DND-41 (cell line): ENCODE measurements at regions not wholly inside any gene's neighbourhood (a gene's known extent, or its start where the extent isn't known, plus 50 kb on each side); places are given as distances from the start of the nearest gene placed in this dataset.

Source experiments
- ATAC-seq: fragments of 200-7000 bp; cut with Tn5 transposase; 3 replicates; pipeline ENCODE4 v1.9.1; 2021; ENCODE audit warnings: low read depth; ENCODE audit not compliant: insufficient read depth
- DNase-seq: peaks from one replicate; pipeline ENCODE4 v3.0.0-alpha.2; 2020
- H2AFZ ChIP-seq: 2 replicates; pipeline ENCODE4 v1.6.0; 2012; ENCODE audit warnings: low read depth, low read length
- H3K27ac ChIP-seq: 2 replicates; pipeline ENCODE4 v1.5.1; 2012; ENCODE audit warnings: low read length, inconsistent platforms
- H3K27me3 ChIP-seq: fragments of 200-600 bp; sonication (generic); 2 replicates; pipeline ENCODE4 v1.6.0; 2012; ENCODE audit warnings: low read length, mild to moderate bottlenecking, inconsistent platforms; ENCODE audit not compliant: insufficient read depth, poor library complexity
- H3K36me3 ChIP-seq: 2 replicates; pipeline ENCODE4 v1.5.1; 2012; ENCODE audit warnings: low read length, inconsistent platforms; ENCODE audit not compliant: insufficient read depth
- H3K4me1 ChIP-seq: 2 replicates; pipeline ENCODE4 v1.5.1; 2012; ENCODE audit warnings: mild to moderate bottlenecking, low read length; ENCODE audit not compliant: insufficient read depth
- H3K4me2 ChIP-seq: 2 replicates; pipeline ENCODE4 v1.6.0; 2012; ENCODE audit warnings: mild to moderate bottlenecking, moderate library complexity, low read length, inconsistent platforms; ENCODE audit not compliant: insufficient read depth
- H3K4me3 ChIP-seq, 2 experiments: fragments of 200-600 bp in 1 of 2; shearing (Covaris generic) in 1 of 2; 2 replicates each; pipeline ENCODE4 v1.5.1; 2012 to 2016; ENCODE audit warnings: inconsistent platforms in 2 of 2, low read length in 2 of 2, mild to moderate bottlenecking in 2 of 2, low read depth in 1 of 2, moderate library complexity in 1 of 2
- H3K79me2 ChIP-seq: 2 replicates; pipeline ENCODE4 v1.6.0; 2012; ENCODE audit warnings: low read length, inconsistent platforms; ENCODE audit not compliant: insufficient read depth
- H3K9ac ChIP-seq: 2 replicates; pipeline ENCODE4 v1.6.0; 2012; ENCODE audit warnings: low read depth, mild to moderate bottlenecking, inconsistent platforms, low read length, moderate library complexity
- H3K9me3 ChIP-seq: 2 replicates; pipeline ENCODE4 v1.5.1; 2012; ENCODE audit warnings: low read length, moderate library complexity, mild to moderate bottlenecking, inconsistent platforms; ENCODE audit not compliant: insufficient read depth, severe bottlenecking
- H4K20me1 ChIP-seq: 2 replicates; pipeline ENCODE4 v1.6.0; 2012; ENCODE audit warnings: low read length; ENCODE audit not compliant: insufficient read depth
- EZH2 ChIP-seq: IDR thresholded peaks from 3 replicates; pipeline ENCODE4 v1.6.1; 2012; ENCODE audit warnings: borderline replicate concordance, low read depth, mild to moderate bottlenecking, moderate library complexity, low read length, inconsistent platforms; ENCODE audit not compliant: severe bottlenecking
- TF ChIP-seq, protein P1 (sequence below): IDR thresholded peaks from 2 replicates; pipeline ENCODE4 v1.5.1; 2012; ENCODE audit warnings: borderline replicate concordance, low read length, moderate library complexity, mild to moderate bottlenecking; ENCODE audit not compliant: poor library complexity, severe bottlenecking; ENCODE audit errors: extremely low read depth

DNA sequence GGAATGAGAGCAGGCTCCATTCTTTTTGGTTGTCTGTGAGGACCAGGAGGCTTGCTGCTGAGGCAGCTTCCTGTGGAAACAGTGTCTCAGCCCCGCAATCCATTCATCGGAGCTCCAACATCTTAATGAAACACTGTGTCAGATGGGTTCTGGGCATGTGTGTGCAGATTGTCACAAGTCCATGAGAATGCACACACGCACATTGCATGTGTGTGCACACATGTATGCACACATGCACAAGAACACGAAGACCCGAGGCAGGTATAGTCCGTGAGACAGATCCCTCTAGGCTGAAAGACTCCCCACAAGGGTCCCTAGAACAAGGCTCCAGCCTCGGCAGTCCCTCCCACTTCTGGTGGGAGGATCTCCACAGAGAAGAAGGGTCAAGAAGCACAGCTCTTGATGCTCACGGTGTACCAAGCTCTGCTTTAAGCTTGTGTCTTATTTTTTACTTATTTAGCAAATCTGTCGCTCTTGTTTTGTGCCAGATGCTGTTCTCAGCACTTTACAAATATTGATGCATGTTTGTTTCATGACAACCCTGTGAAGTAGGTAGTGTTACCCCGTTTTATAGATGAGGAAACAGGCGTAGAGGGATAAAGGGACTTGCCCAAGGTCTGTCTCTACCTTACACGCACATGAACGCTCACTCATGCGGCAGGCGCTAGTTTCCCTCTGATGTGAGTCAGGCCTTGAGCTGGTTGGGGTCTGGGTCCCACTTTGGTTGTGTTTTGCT is 213.1 kb downstream of the SEC14L1 start:
- Histone ChIP-seq H3K27me3 (no peaks in the 10 kb centered on the region), H2AFZ (no peak overlapping the region), H3K27ac (no peak overlapping the region), H3K4me1 (peaks cover 6% of the 10 kb centered on the region; the same call in 1 of the 2 replicates), H3K79me2 (no peaks in the 10 kb centered on the region), H4K20me1 (no peaks in the 10 kb centered on the region), H3K36me3 (no peaks in the 10 kb centered on the region), H3K9me3 (no peaks in the 10 kb centered on the region), H3K9ac (no peak overlapping the region), H3K4me2 (no peak overlapping the region), H3K4me3 (no peak overlapping the region)
- DNase-seq (no peak), ATAC-seq (no peak)
- TF ChIP-seq EZH2, result no peak
- TF ChIP-seq, protein P1, sequence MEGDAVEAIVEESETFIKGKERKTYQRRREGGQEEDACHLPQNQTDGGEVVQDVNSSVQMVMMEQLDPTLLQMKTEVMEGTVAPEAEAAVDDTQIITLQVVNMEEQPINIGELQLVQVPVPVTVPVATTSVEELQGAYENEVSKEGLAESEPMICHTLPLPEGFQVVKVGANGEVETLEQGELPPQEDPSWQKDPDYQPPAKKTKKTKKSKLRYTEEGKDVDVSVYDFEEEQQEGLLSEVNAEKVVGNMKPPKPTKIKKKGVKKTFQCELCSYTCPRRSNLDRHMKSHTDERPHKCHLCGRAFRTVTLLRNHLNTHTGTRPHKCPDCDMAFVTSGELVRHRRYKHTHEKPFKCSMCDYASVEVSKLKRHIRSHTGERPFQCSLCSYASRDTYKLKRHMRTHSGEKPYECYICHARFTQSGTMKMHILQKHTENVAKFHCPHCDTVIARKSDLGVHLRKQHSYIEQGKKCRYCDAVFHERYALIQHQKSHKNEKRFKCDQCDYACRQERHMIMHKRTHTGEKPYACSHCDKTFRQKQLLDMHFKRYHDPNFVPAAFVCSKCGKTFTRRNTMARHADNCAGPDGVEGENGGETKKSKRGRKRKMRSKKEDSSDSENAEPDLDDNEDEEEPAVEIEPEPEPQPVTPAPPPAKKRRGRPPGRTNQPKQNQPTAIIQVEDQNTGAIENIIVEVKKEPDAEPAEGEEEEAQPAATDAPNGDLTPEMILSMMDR, result no peak

DNA sequence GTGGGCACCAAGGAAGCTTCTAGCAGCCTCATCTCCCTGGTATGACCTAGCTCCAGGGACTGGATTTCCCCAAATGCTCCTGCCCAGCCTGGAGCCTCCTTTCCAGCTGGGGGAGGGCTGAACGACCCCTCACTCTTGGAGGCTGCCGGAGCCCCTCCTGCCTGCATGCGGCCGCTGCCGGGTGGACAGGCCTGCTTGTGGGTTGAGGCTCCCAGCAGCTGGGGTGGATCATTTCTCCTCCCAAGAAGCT is 213.6 kb downstream of the SEC14L1 start:
- H3K9me3 ChIP-seq, result no peaks in the 10 kb centered on the region
- no peak overlapping the region for H3K4me2 ChIP-seq
- H3K9ac ChIP-seq, result no peak overlapping the region
- no peak overlapping the region for H2AFZ ChIP-seq
- no peaks in the 10 kb centered on the region for H3K27me3 ChIP-seq
- no peaks in the 10 kb centered on the region for H3K36me3 ChIP-seq
- DNase-seq (no peak), ATAC-seq (no peak)
- H3K4me3 ChIP-seq, result no peak overlapping the region
- H3K27ac ChIP-seq, result no peak overlapping the region
- H3K79me2 ChIP-seq, result no peaks in the 10 kb centered on the region
- peaks cover 6% of the 10 kb centered on the region; the same call in 1 of the 2 replicates for H3K4me1 ChIP-seq
- TF ChIP-seq, protein P1, result no peak
- TF ChIP-seq EZH2, result no peak
- no peaks in the 10 kb centered on the region for H4K20me1 ChIP-seq

GRCh38 chr17:77354670-77355455 is 214.1 kb downstream of the SEC14L1 start:
- no peaks in the 10 kb centered on the region for H4K20me1 ChIP-seq
- no peaks in the 10 kb centered on the region for H3K27me3 ChIP-seq
- no peaks in the 10 kb centered on the region for H3K79me2 ChIP-seq
- H3K9me3 ChIP-seq, result no peaks in the 10 kb centered on the region
- no peak overlapping the region for H3K27ac ChIP-seq
- H3K9ac ChIP-seq, result no peak overlapping the region
- peaks cover 6% of the 10 kb centered on the region; the same call in 1 of the 2 replicates for H3K4me1 ChIP-seq
- DNase-seq, result no peak
- no peak overlapping the region for H2AFZ ChIP-seq
- H3K4me3 ChIP-seq, result no peak overlapping the region
- TF ChIP-seq, protein P1, result no peak
- TF ChIP-seq EZH2, result no peak
- H3K4me2 ChIP-seq, result no peak overlapping the region
- no peak for ATAC-seq
- no peaks in the 10 kb centered on the region for H3K36me3 ChIP-seq
